ENCODE measurements at regions not wholly inside any gene's neighbourhood (a gene's known extent, or its start where the extent isn't known, plus 50 kb on each side); places are given as distances from the start of the nearest gene placed in this dataset.
"Not testable (repeated sequence)": the region's sequence is repeated elsewhere in the genome, so short reads cannot be mapped to it uniquely, and the experiment has no call there.

GRCh38 chr4:3589946-3590924 is 58.0 kb upstream of the LRPAP1 start:
- TF ChIP-seq CTCF, EZH2phosphoT487 (IDR thresholded peaks at IDR 0.05): not testable (repeated sequence)
